ENCODE measurements at regions not wholly inside any gene's neighbourhood (a gene's known extent, or its start where the extent isn't known, plus 50 kb on each side); places are given as distances from the start of the nearest gene placed in this dataset.
"Not testable (repeated sequence)": the region's sequence is repeated elsewhere in the genome, so short reads cannot be mapped to it uniquely, and the experiment has no call there.

DNA sequence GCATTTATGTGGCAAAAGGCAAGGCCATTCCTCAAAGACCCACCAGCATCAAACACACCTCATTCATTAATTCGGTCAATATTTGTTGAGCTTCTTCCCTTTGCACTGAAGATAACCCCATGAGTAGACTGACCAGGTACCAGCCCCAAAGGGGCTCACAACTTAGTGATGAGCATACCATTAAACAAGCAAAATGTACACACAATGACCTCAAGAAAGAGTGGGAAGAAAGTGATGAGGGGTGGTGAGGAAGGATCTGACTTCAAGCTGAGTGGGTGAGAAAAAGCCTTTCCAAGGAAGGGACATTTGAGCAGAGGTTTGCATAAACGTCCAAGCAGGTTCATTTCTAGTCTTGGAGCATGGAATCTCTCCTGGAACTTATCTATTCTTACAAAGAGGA is 562.5 kb downstream of the TOX3 start:
- no peak for DNase-seq (ENCODE audit: low read depth in 2 of 3, low spot score in 2 of 3)

DNA sequence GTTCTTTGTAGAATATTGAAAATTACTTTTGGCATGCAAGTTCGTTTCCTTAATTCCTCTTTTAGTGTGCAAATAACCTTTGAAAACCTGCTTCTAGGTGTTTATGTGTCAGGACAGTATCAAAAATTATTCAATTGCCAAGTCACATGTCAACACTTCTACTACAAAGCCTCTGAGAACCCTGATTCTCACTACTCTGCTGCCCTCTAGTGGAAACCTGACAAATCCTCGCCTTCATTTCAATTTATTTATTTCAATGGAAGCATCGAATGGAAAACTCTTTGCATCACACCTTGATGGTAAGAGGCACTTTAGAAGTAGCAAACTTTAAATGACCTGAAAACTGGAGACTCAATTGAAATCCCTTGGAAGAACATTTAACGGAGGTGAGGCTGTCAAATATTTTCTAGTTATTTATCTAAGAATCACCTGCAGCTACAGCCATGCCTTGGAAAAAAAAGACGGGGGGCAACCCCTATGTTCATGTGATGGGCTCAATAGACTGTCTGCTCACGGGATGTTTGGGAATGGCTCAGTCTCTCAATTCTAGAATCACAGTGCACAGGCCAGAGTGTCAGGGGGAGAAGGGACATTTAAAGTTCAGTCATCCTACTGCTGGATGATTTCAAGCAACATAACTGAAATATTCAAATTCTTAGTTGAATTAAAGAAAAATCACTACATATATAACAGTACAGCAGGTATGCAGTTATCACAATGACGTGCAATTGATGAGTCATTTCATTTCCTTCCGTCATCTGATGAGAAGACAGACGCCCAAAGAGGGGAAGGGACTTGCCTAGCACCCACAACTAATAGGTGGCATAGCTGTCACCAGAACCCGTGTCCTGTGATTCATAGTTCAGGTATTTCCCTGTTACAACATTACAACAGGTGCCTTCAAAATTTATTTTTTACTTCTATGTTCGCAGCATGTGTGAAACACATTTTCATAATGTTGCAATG is 563.9 kb downstream of the TOX3 start:
- peak in 2 of 3 donors; percentile 14 to 61 for DNase-seq (ENCODE audit: low read depth in 2 of 3, low spot score in 2 of 3)

- DNase-seq (ENCODE audit: low read depth in 2 of 3, low spot score in 2 of 3) = no peak
These were observed 565.2 kb downstream of the TOX3 start for GRCh38 chr16:51981725-51982124.

DNA sequence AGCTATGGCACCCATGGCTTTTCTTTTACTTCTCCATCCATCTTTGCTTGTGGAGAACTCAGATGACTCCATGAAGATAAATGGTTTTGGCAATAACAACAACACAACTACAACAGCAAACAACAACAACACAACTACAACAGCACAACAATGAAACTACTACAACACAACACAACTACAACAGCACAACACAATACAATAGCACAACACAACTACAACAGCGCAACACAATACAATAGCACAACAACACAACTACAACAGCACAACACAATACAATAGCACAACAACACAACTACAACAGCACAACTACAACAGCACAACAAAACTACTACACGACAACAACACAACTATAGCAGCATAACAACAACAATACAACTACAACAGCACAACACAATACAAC is 569.4 kb downstream of the TOX3 start:
- DNase-seq (ENCODE audit: low read depth in 2 of 3, low spot score in 2 of 3) = not testable (repeated sequence)

DNA sequence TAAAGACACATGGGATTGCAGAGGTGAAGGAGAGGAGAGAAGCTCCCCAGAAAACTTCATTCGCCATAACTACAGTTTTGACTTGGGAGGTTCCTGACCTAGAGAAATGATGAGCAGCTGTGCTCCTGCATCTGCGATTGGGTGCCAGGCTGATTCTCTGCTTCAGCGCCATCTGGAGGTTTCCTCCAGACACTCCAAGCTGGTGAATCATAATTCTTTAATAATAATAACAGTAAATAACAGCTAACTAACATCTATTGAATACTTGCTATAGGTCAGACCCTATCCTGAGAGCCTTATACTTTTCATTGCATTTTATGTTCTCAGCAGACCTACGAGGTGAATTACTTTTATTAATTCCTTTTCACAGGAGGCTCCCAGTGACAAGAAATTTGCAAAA is 575.8 kb downstream of the TOX3 start:
- DNase-seq (ENCODE audit: low read depth in 2 of 3, low spot score in 2 of 3) = no peak

GRCh38 chr16:51968749-51969148 is 578.2 kb downstream of the TOX3 start:
- DNase-seq (ENCODE audit: low read depth in 2 of 3, low spot score in 2 of 3) = no peak

- DNase-seq (ENCODE audit: low read depth in 2 of 3, low spot score in 2 of 3) = no peak
These were observed 579.3 kb downstream of the TOX3 start for GRCh38 chr16:51967646-51968045.

- DNase-seq (ENCODE audit: low read depth in 2 of 3, low spot score in 2 of 3) = no peak
These were observed 586.0 kb downstream of the TOX3 start for GRCh38 chr16:51960931-51961330.

DNA sequence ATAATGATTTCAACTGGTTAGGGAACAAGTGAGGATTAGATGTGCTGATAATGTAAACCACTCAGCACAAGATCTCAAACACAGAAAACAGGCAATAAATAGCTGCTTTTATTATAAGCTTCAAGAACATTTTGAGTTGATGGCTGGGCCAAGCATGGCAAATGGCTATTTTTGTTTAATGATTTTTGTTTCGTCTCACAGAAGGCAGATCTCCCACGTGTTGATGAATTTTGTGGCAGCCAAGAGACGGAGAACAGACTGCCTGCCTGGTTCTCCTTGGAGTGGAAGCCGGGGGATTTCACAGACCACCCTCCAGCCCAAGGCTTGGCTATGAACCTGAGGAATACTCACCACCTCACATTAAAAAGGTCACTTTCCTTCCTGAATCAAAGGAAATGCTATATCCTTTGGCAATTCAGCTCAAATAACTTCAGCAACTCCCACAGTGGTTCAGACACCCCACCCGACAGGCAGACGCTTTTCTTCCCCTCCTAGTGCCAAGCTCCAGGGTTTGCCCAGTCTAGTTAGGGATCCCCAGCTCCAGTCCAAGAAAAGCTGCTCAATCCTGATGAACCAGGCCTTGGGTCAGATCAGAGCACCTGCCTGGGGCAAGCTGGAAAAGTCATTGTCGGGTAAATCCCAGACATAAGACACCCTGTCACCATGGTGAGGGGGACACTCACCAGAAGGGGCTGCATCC is 593.5 kb downstream of the TOX3 start:
- no peak for DNase-seq (ENCODE audit: low read depth in 2 of 3, low spot score in 2 of 3)

DNA sequence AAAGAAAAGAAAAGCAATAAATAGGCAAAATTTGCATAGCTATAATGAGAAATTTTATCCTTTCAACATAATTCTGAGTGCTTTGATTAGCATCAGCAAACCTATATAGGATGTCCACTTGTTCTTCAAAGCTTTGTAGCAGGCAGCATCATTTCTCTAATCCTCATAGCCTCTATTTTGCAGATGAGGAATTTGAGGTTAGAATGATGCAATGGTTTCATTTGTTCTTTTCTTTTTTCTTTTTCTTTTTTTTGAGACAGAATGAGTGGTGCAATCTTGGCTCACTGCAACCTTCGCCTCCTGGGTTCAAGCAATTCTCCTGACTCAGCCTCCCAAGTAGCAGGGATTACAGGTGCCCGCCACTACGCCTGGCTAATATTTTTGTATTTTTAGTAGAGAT is 594.4 kb downstream of the TOX3 start:
- DNase-seq (ENCODE audit: low read depth in 2 of 3, low spot score in 2 of 3) = no peak

DNA sequence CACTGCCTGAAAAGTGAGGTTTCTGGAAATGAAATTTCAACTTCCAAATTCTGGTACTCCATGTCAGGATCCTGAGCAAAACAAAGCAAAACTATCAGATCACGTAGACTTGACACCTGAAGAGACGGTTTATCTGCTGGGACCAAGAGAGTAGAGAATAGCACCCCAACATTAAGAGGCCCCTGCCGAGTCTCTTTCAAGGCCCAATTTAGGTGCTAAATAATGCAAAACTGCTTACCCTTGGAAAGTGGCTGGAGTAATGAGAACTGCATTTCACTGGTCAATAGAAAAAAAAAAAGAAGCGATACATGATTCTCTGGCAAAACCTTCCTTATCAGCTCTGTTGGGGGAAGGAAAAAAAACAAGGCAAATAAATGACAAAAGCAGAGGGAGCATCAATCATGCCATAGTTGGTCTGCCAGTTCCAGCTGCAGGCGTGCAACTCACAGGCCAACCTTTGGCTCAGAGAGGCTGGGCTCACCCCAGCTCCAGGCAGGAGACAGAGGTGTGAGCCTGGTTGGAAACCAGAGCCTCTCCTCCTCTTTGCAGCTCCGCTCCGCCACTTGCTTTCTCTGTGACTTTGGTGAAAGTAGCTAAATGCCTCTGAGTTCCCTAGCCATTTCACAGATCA is 595.2 kb downstream of the TOX3 start:
- DNase-seq (ENCODE audit: low read depth in 2 of 3, low spot score in 2 of 3) = no peak

- DNase-seq (ENCODE audit: low read depth in 2 of 3, low spot score in 2 of 3) = no peak
These were observed 596.7 kb downstream of the TOX3 start for GRCh38 chr16:51950118-51950780.

DNA sequence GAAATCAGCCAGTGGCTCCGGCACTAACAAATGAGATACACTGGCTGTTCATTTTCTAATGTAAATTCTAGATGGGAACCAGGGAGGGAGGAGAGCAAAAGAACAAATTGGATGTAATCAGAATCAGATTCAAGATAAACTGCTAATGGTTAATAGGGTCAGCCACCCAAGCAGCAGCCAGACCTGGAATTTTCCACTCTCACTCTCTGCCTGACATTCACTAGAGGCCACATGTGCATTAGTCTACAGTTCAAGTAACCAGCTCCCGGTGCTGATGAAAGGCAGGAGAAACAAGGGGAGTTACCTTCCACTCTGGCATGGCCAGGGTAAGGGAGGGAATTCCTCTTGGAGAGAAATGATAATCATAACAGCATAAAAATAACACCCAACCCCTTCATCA is 597.7 kb downstream of the TOX3 start:
- DNase-seq (ENCODE audit: low read depth in 2 of 3, low spot score in 2 of 3) = no peak

- DNase-seq (ENCODE audit: low read depth in 2 of 3, low spot score in 2 of 3) = no peak
These were observed 605.5 kb downstream of the TOX3 start for GRCh38 chr16:51941412-51941811.

DNA sequence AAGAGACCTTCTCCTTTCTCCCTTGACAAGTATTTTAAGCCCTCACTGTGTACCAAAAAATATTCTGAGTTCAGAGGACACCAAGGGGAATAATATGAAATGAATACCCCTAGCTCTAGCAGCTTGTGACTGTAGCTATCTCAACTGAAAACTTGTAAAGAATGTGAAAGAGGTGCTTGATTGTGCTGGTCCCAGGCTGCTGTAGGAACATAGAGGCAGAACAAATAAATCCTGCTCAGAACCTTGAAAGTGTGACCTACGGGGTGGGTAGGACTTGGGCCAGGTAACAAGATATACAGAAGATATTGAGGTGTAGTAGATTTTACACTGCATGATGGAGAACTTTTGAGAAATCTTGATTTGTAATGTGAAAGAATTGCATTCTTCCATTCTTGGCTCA is 606.8 kb downstream of the TOX3 start:
- no peak for DNase-seq (ENCODE audit: low read depth in 2 of 3, low spot score in 2 of 3)

- DNase-seq (ENCODE audit: low read depth in 2 of 3, low spot score in 2 of 3) = no peak
These were observed 607.5 kb downstream of the TOX3 start for GRCh38 chr16:51939378-51939871.

- DNase-seq (ENCODE audit: low read depth in 2 of 3, low spot score in 2 of 3) = no peak
These were observed 608.1 kb downstream of the TOX3 start for GRCh38 chr16:51938861-51939260.

GRCh38 chr16:51937771-51938170 is 609.2 kb downstream of the TOX3 start:
- no peak for DNase-seq (ENCODE audit: low read depth in 2 of 3, low spot score in 2 of 3)

GRCh38 chr16:51936846-51937245 is 610.1 kb downstream of the TOX3 start:
- no peak for DNase-seq (ENCODE audit: low read depth in 2 of 3, low spot score in 2 of 3)

DNA sequence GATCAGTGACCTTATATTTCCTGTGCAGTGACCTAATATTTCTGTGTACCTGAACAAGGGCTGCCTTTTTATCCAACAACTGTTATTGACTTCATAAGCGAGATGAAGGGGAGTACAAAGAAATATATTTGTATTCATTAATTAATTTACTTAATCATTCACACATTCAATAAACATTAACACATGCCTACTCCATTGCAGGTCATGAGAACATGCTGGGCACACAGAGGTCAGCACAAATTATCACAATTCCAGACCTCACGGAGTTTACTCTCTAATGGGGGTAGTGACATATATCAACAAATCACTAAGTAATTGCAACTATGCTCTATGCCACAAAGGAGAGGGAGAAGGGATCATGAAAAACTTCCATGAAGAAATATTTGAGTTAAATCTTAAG is 614.6 kb downstream of the TOX3 start:
- DNase-seq (ENCODE audit: low read depth in 2 of 3, low spot score in 2 of 3) = no peak

DNA sequence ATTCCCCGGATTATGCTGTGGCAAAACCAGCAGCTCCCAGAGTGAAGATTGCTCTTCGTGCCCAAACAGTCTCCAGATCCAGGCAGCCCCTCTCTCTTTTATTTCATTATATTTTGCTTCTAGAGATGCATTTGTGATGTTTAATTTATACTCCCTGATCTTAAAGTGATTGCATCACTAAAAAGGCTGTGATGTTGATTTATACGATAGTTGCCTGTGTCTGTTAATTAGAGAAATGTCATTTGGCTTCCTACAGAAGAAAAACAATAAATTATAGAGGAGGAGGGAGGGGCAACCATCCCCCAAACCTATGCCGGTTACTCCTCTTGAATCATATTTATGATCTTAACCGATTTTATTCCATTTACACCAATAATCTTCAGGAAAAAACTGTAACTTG is 615.3 kb downstream of the TOX3 start:
- no peak for DNase-seq (ENCODE audit: low read depth in 2 of 3, low spot score in 2 of 3)
